BLaER1 treated with 17β-estradiol and CSF1 and Interleukin-3, amounts not matched to agents 10 nM and 100 nM (cell line): ENCODE measurements at regions not wholly inside any gene's neighbourhood (a gene's known extent, or its start where the extent isn't known, plus 50 kb on each side); places are given as distances from the start of the nearest gene placed in this dataset.
"Not testable (repeated sequence)": the region's sequence is repeated elsewhere in the genome, so short reads cannot be mapped to it uniquely, and the experiment has no call there.

Experiments used
- H3K27ac ChIP-seq, 11 experiments: shearing (Covaris generic); formaldehyde crosslinking; 2 replicates each; pipeline ENCODE4 v1.8.1; 2022
- H3K27me3 ChIP-seq, 11 experiments: shearing (Covaris generic); formaldehyde crosslinking; 2 replicates each; pipeline ENCODE4 v1.8.1; 2022
- H3K36me3 ChIP-seq, 11 experiments: shearing (Covaris generic); formaldehyde crosslinking; 2 replicates each; pipeline ENCODE4 v1.8.1; 2022
- H3K4me1 ChIP-seq, 10 experiments: shearing (Covaris generic); formaldehyde crosslinking; 2 replicates each; pipeline ENCODE4 v1.8.1; 2022
- H3K4me2 ChIP-seq, 11 experiments: shearing (Covaris generic); formaldehyde crosslinking; 2 replicates each; pipeline ENCODE4 v1.8.1; 2022
- H3K4me3 ChIP-seq, 10 experiments: shearing (Covaris generic); formaldehyde crosslinking; 2 replicates each; pipeline ENCODE4 v1.8.1; 2022
- H3K9ac ChIP-seq, 11 experiments: shearing (Covaris generic); formaldehyde crosslinking; 2 replicates each; pipeline ENCODE4 v1.8.1; 2022
- H3K9me3 ChIP-seq, 11 experiments: shearing (Covaris generic); formaldehyde crosslinking; replicated peaks in 1 of 11; 2 replicates each; pipeline ENCODE4 v1.8.1; 2022
- H4K20me1 ChIP-seq, 11 experiments: shearing (Covaris generic); formaldehyde crosslinking; 2 replicates each; pipeline ENCODE4 v1.8.1; 2022
- Cebpa-rat ChIP-seq, 11 experiments: shearing (Covaris generic); IDR thresholded peaks; 2 replicates each; pipeline ENCODE4 v1.8.1; 2022

- H3K4me1 ChIP-seq: no peaks in the 10 kb centered on the region
- H3K9me3 ChIP-seq: no peaks in the 10 kb centered on the region
- no peaks in the 10 kb centered on the region for H4K20me1 ChIP-seq
- no peak overlapping the region for H3K4me3 ChIP-seq
- no peaks in the 10 kb centered on the region for H3K27me3 ChIP-seq
- no peaks in the 10 kb centered on the region for H3K36me3 ChIP-seq
- no peak overlapping the region for H3K4me2 ChIP-seq
- no peak overlapping the region for H3K27ac ChIP-seq
- no peak overlapping the region for H3K9ac ChIP-seq
- no peak for TF ChIP-seq Cebpa-rat (IDR thresholded peaks at IDR 0.05)
These were observed 287.9 kb upstream of the PODXL start for GRCh38 chr7:131844369-131844768.

- no peaks in the 10 kb centered on the region for H3K4me1 ChIP-seq
- no peak overlapping the region for H3K27ac ChIP-seq
- no peak overlapping the region for H3K4me3 ChIP-seq
- H3K4me2 ChIP-seq: no peak overlapping the region
- H3K9ac ChIP-seq: no peak overlapping the region
- no peaks in the 10 kb centered on the region for H4K20me1 ChIP-seq
- no peaks in the 10 kb centered on the region for H3K36me3 ChIP-seq
- no peaks in the 10 kb centered on the region for H3K27me3 ChIP-seq
- no peaks in the 10 kb centered on the region for H3K9me3 ChIP-seq
- no peak for TF ChIP-seq Cebpa-rat (IDR thresholded peaks at IDR 0.05)
These were observed 287.5 kb upstream of the PODXL start for GRCh38 chr7:131843898-131844331.

GRCh38 chr7:131839967-131840690 is 283.7 kb upstream of the PODXL start:
- no peak overlapping the region for H3K4me3 ChIP-seq
- H3K9me3 ChIP-seq: no peaks in the 10 kb centered on the region
- no peaks in the 10 kb centered on the region for H3K36me3 ChIP-seq
- H3K4me2 ChIP-seq: no peak overlapping the region
- H3K9ac ChIP-seq: no peak overlapping the region
- no peaks in the 10 kb centered on the region for H4K20me1 ChIP-seq
- H3K4me1 ChIP-seq: no peaks in the 10 kb centered on the region
- no peaks in the 10 kb centered on the region for H3K27me3 ChIP-seq
- no peak for TF ChIP-seq Cebpa-rat (IDR thresholded peaks at IDR 0.05)
- H3K27ac ChIP-seq: no peak overlapping the region

- no peaks in the 10 kb centered on the region for H3K9me3 ChIP-seq
- no peak overlapping the region for H3K4me2 ChIP-seq
- H3K4me3 ChIP-seq: no peak overlapping the region
- H3K36me3 ChIP-seq: no peaks in the 10 kb centered on the region
- no peak overlapping the region for H3K9ac ChIP-seq
- H3K27ac ChIP-seq: no peak overlapping the region
- no peaks in the 10 kb centered on the region for H3K4me1 ChIP-seq
- H3K27me3 ChIP-seq: no peaks in the 10 kb centered on the region
- no peaks in the 10 kb centered on the region for H4K20me1 ChIP-seq
- no peak for TF ChIP-seq Cebpa-rat (IDR thresholded peaks at IDR 0.05)
These were observed 280.3 kb upstream of the PODXL start for GRCh38 chr7:131836733-131837132.

- TF ChIP-seq Cebpa-rat (IDR thresholded peaks at IDR 0.05): no peak
These were observed 278.7 kb upstream of the PODXL start for GRCh38 chr7:131835141-131835540.

GRCh38 chr7:131830681-131831080 is 274.3 kb upstream of the PODXL start:
- Histone ChIP-seq H3K4me3 (no peak overlapping the region), H3K4me1 (no peaks in the 10 kb centered on the region), H3K27me3 (no peaks in the 10 kb centered on the region)

More at GRCh38 chr7:131835141-131835540, 278.7 kb upstream of the PODXL start:
- no peaks in the 10 kb centered on the region for H3K4me1 ChIP-seq
- no peaks in the 10 kb centered on the region for H3K36me3 ChIP-seq
- no peak overlapping the region for H3K4me3 ChIP-seq
- no peaks in the 10 kb centered on the region for H4K20me1 ChIP-seq
- H3K9ac ChIP-seq: no peak overlapping the region
- no peaks in the 10 kb centered on the region for H3K27me3 ChIP-seq
- H3K9me3 ChIP-seq: no peaks in the 10 kb centered on the region
- no peak overlapping the region for H3K4me2 ChIP-seq
- H3K27ac ChIP-seq: no peak overlapping the region

GRCh38 chr7:131829947-131830558 is 273.6 kb upstream of the PODXL start:
- Histone ChIP-seq H3K4me1 (no peaks in the 10 kb centered on the region), H4K20me1 (no peaks in the 10 kb centered on the region), H3K4me2 (no peak overlapping the region), H3K27me3 (no peaks in the 10 kb centered on the region), H3K9me3 (peaks cover 0 to 9% (median 5%) of the 10 kb centered on the region in 11 experiments; a peak in 8 of 22 replicates), H3K9ac (no peak overlapping the region), H3K36me3 (no peaks in the 10 kb centered on the region), H3K4me3 (no peak overlapping the region), H3K27ac (no peak overlapping the region)
- TF ChIP-seq Cebpa-rat (IDR thresholded peaks at IDR 0.05): no peak

More at GRCh38 chr7:131830681-131831080, 274.3 kb upstream of the PODXL start:
- H3K9ac ChIP-seq: no peak overlapping the region
- TF ChIP-seq Cebpa-rat (IDR thresholded peaks at IDR 0.05): no peak
- H3K27ac ChIP-seq: no peak overlapping the region
- no peaks in the 10 kb centered on the region for H3K36me3 ChIP-seq
- H4K20me1 ChIP-seq: no peaks in the 10 kb centered on the region
- peaks cover 0 to 9% (median 5%) of the 10 kb centered on the region in 11 experiments; a peak in 8 of 22 replicates for H3K9me3 ChIP-seq
- no peak overlapping the region for H3K4me2 ChIP-seq

- H3K36me3 ChIP-seq: no peaks in the 10 kb centered on the region
- no peaks in the 10 kb centered on the region for H3K4me1 ChIP-seq
- no peaks in the 10 kb centered on the region for H3K27me3 ChIP-seq
- H3K4me2 ChIP-seq: no peak overlapping the region
- no peak overlapping the region for H3K4me3 ChIP-seq
- H4K20me1 ChIP-seq: no peaks in the 10 kb centered on the region
- H3K27ac ChIP-seq: no peak overlapping the region
- H3K9me3 ChIP-seq: peaks cover 0 to 9% (median 5%) of the 10 kb centered on the region in 11 experiments; a peak in 8 of 22 replicates
- no peak for TF ChIP-seq Cebpa-rat (IDR thresholded peaks at IDR 0.05)
- H3K9ac ChIP-seq: no peak overlapping the region
These were observed 271.0 kb upstream of the PODXL start for GRCh38 chr7:131827421-131827820.

GRCh38 chr7:131826960-131827359 is 270.5 kb upstream of the PODXL start:
- no peaks in the 10 kb centered on the region for H3K27me3 ChIP-seq

GRCh38 chr7:131823961-131824440 is 267.6 kb upstream of the PODXL start:
- H4K20me1 ChIP-seq, H3K4me3 ChIP-seq, H3K4me2 ChIP-seq, H3K36me3 ChIP-seq, H3K27ac ChIP-seq, H3K27me3 ChIP-seq, H3K9me3 ChIP-seq, H3K4me1 ChIP-seq, H3K9ac ChIP-seq: not testable (repeated sequence)

More at GRCh38 chr7:131826960-131827359, 270.5 kb upstream of the PODXL start:
- H3K27ac ChIP-seq: no peak overlapping the region
- no peak overlapping the region for H3K4me3 ChIP-seq
- H3K4me2 ChIP-seq: no peak overlapping the region
- H3K36me3 ChIP-seq: no peaks in the 10 kb centered on the region
- H3K9ac ChIP-seq: no peak overlapping the region
- H4K20me1 ChIP-seq: no peaks in the 10 kb centered on the region
- H3K4me1 ChIP-seq: no peaks in the 10 kb centered on the region
- H3K9me3 ChIP-seq: peaks cover 0 to 9% (median 5%) of the 10 kb centered on the region in 11 experiments; a peak in 8 of 22 replicates
- no peak for TF ChIP-seq Cebpa-rat (IDR thresholded peaks at IDR 0.05)
